C4-2B (cell line): ENCODE measurements at regions not wholly inside any gene's neighbourhood (a gene's known extent, or its start where the extent isn't known, plus 50 kb on each side); places are given as distances from the start of the nearest gene placed in this dataset.

Experiments used
- CTCF ChIP-seq: fragments of 450-650 bp; conservative IDR thresholded peaks from 2 replicates; pipeline ENCODE4 v1.5.1; 2017; ENCODE audit warnings: mild to moderate bottlenecking
- ZFX ChIP-seq: fragments of 450-650 bp; IDR thresholded peaks from 2 replicates; pipeline ENCODE4 v1.6.1; 2017

- no peak for TF ChIP-seq CTCF
- no peak for TF ChIP-seq ZFX
Observed at GRCh38 chr4:14345356-14345775, 656.9 kb upstream of the CPEB2 start.
